Endothelial cell of umbilical vein (primary cell): ENCODE measurements at regions not wholly inside any gene's neighbourhood (a gene's known extent, or its start where the extent isn't known, plus 50 kb on each side); places are given as distances from the start of the nearest gene placed in this dataset.

Experiments used
- BruUV-seq: library from RNA; stranded (reverse); fragments of 400-500 nt; replicated peaks from 2 replicates; lab custom pipeline; 2021; lab: Mats Ljungman, UMichigan
- CTCF ChIA-PET: fragments of 300-600, 350-600 bp; sonication (Branson Sonifier 250); formaldehyde crosslinking; loops from one replicate; lab custom pipeline; 2021; ENCODE audit warnings: antibody characterized with exemption, inconsistent platforms; lab: Charles Lee
- POLR2A ChIA-PET: fragments of 300-600, 350-600 bp; sonication (Branson Sonifier 250); formaldehyde crosslinking; loops from one replicate; lab custom pipeline; 2021; ENCODE audit warnings: antibody characterized with exemption, inconsistent platforms; lab: Charles Lee
- DNase-seq: peaks from one replicate; pipeline ENCODE4 v3.0.0-alpha.2; 2011; ENCODE audit warnings: low read depth, low spot score
- FAIRE-seq: peaks from 2 replicates; lab custom pipeline; 2011; peaks lifted over from hg19 to GRCh38; lab: Jason Lieb, UNC
- H2AFZ ChIP-seq: 2 replicates; pipeline ENCODE4 v1.6.0; 2012; ENCODE audit warnings: low read depth, low read length, control low read depth, inconsistent platforms
- H3K27ac ChIP-seq: 2 replicates; pipeline ENCODE4 v1.5.1; 2011; ENCODE audit warnings: low read depth, mild to moderate bottlenecking, control low read depth, low read length, moderate library complexity; ENCODE audit not compliant: insufficient read depth
- H3K27me3 ChIP-seq, 2 experiments: 2 replicates each; pipeline versions ENCODE4 v1.6.0 to v1.6.1; 2011; ENCODE audit warnings: low read length in 2 of 2, mixed read lengths in 1 of 2; ENCODE audit not compliant: control insufficient read depth in 2 of 2, insufficient read depth in 2 of 2
- H3K36me3 ChIP-seq, 2 experiments: 2 replicates in 1 of 2; 3 replicates in 1 of 2; pipeline ENCODE4 v1.5.1; 2011; ENCODE audit warnings: low read length in 2 of 2, mild to moderate bottlenecking in 1 of 2, moderate library complexity in 1 of 2; ENCODE audit not compliant: control insufficient read depth in 2 of 2, insufficient read depth in 2 of 2; ENCODE audit errors: extremely low read depth in 1 of 2
- H3K4me1 ChIP-seq: 3 replicates; pipeline ENCODE4 v1.5.1; 2011; ENCODE audit warnings: mild to moderate bottlenecking, low read length; ENCODE audit not compliant: control insufficient read depth, insufficient read depth; ENCODE audit errors: extremely low read depth
- H3K4me2 ChIP-seq: 2 replicates; pipeline ENCODE4 v1.6.1; 2011; ENCODE audit warnings: low read length, control low read depth, mixed read lengths; ENCODE audit not compliant: insufficient read depth
- H3K4me3 ChIP-seq, 3 experiments: fragments of 200-600 bp in 1 of 3; sonication (generic), shearing (Covaris generic) in 1 of 3; replicated peaks in 1 of 3; 2 replicates each; pipeline ENCODE4 v1.5.1; 2011 to 2016; ENCODE audit warnings: control low read depth in 3 of 3, low read length in 3 of 3, mild to moderate bottlenecking in 2 of 3, inconsistent platforms in 1 of 3, low read depth in 1 of 3, moderate library complexity in 1 of 3; ENCODE audit not compliant: insufficient read depth in 1 of 3
- H3K79me2 ChIP-seq: 2 replicates; pipeline ENCODE4 v1.6.0; 2012; ENCODE audit warnings: low read length, inconsistent platforms; ENCODE audit not compliant: control insufficient read depth, insufficient read depth
- H3K9ac ChIP-seq: replicated peaks from 2 replicates; pipeline ENCODE3; 2011; ENCODE audit warnings: low read length, control low read depth; ENCODE audit not compliant: insufficient read depth; ENCODE audit errors: extremely low read depth
- H3K9me1 ChIP-seq: replicated peaks from 3 replicates; pipeline ENCODE4 v1.6.0; 2011; ENCODE audit warnings: mild to moderate bottlenecking, low read length; ENCODE audit not compliant: control insufficient read depth, insufficient read depth; ENCODE audit errors: extremely low read depth
- H3K9me3 ChIP-seq: replicated peaks from 2 replicates; pipeline ENCODE4 v1.5.1; 2012; ENCODE audit warnings: low read length, inconsistent platforms; ENCODE audit not compliant: control insufficient read depth, insufficient read depth
- H4K20me1 ChIP-seq: replicated peaks from 2 replicates; pipeline ENCODE3; 2011; ENCODE audit warnings: mild to moderate bottlenecking, low read length; ENCODE audit not compliant: control insufficient read depth, insufficient read depth; ENCODE audit errors: extremely low read depth
- EZH2 ChIP-seq: IDR thresholded peaks from 2 replicates; pipeline ENCODE4 v1.6.1; 2012; ENCODE audit warnings: borderline replicate concordance, low read depth, mild to moderate bottlenecking, moderate library complexity, low read length, inconsistent platforms; ENCODE audit not compliant: severe bottlenecking
- FOS ChIP-seq: IDR thresholded peaks from 2 replicates; pipeline ENCODE4 v1.6.1; 2011; ENCODE audit warnings: mild to moderate bottlenecking, low read length, moderate library complexity, borderline replicate concordance; ENCODE audit not compliant: insufficient read depth
- GATA2 ChIP-seq: IDR thresholded peaks from 2 replicates; pipeline ENCODE4 v1.7.0; 2011; ENCODE audit warnings: low read depth, mild to moderate bottlenecking, moderate library complexity, mixed read lengths, low read length; ENCODE audit not compliant: insufficient read length, insufficient read depth
- JUN ChIP-seq: IDR thresholded peaks from 2 replicates; pipeline ENCODE4 v1.6.1; 2011; ENCODE audit warnings: borderline replicate concordance, low read depth; ENCODE audit not compliant: insufficient read length, insufficient read depth
- MYC ChIP-seq: IDR thresholded peaks from one replicate; pipeline ENCODE4 v1.6.1; 2011; ENCODE audit warnings: mild to moderate bottlenecking, low read depth, low read length
- POLR2A ChIP-seq: IDR thresholded peaks from 2 replicates; pipeline ENCODE4 v1.6.1; 2012; ENCODE audit warnings: low read depth, mild to moderate bottlenecking, control low read depth, low read length
- POLR2AphosphoS5 ChIP-seq: IDR thresholded peaks from 2 replicates; pipeline ENCODE4 v1.6.1; 2012; ENCODE audit warnings: low read depth, mild to moderate bottlenecking, control low read depth, low read length, moderate library complexity; ENCODE audit not compliant: insufficient read depth
- dilution Hi-C: fragments of 300-500 bp; cut with MboI; formaldehyde crosslinking; loops from one replicate; pipeline ENCODE4 v1.15.0; 2019; ENCODE audit warnings: low sequenced_read_pairs; ENCODE audit not compliant: extremely low pct_ligation_motif_present
- intact Hi-C: fragments of 100-400 bp; cut with micrococcal nuclease; formaldehyde crosslinking; loops from one replicate; pipeline ENCODE4 v1.10.0; 2022
- TF ChIP-seq, protein P1 (sequence below): IDR thresholded peaks from 2 replicates; pipeline ENCODE4 v1.6.1; 2011; ENCODE audit not compliant: insufficient read depth, insufficient read length
- TF ChIP-seq, protein P2 (sequence below), 2 donors: IDR thresholded peaks; 1 replicate in 1 of 2; 2 replicates in 1 of 2; pipeline ENCODE4 v1.5.1; 2011; ENCODE audit warnings: low read length in 2 of 2, mild to moderate bottlenecking in 2 of 2, moderate library complexity in 2 of 2, control low read depth in 1 of 2, inconsistent platforms in 1 of 2, low read depth in 1 of 2; ENCODE audit not compliant: insufficient read depth in 1 of 2; ENCODE audit errors: extremely low read depth in 1 of 2

DNA sequence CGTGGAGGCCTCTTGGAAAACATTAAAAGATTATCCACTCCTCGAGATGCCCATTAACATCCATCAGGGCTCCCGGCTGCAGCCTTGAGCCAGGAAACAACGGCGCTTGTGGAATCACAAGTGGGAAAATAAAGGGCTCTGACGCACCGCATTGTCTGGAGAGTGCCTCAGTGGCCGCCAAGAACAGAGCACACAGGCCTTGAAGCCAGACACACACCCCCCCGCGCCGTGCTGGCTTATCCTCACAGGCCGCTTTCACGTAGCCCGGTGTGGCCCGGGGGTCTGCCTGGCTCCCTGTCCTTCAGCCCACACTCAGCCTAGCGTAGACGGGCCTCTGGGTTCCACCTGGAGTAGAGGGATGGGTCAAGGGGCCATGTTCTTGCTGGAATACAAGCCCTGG, 1020.5 kb downstream of the BRD1 start:
- FAIRE-seq: no peak
- Histone ChIP-seq H3K9me3 (peaks cover 11% of the 10 kb centered on the region), H3K4me2 (no peak overlapping the region), H3K4me3 (no peak overlapping the region), H4K20me1 (no peaks in the 10 kb centered on the region), H3K79me2 (no peaks in the 10 kb centered on the region), H3K9ac (no peak overlapping the region), H3K27ac (no peak overlapping the region), H3K4me1 (no peaks in the 10 kb centered on the region), H3K36me3 (no peaks in the 10 kb centered on the region), H3K9me1 (no peaks in the 10 kb centered on the region), H2AFZ (no peak overlapping the region), H3K27me3 (no peaks in the 10 kb centered on the region)
- CTCF ChIA-PET: no interaction called here
- POLR2A ChIA-PET: no interaction called here
- BruUV-seq: no TSS peak
- TF ChIP-seq EZH2 (no peak), JUN (no peak), MYC (no peak), POLR2A (no peak), FOS (no peak), POLR2AphosphoS5 (no peak), GATA2 (no peak)
- TF ChIP-seq, protein P1, sequence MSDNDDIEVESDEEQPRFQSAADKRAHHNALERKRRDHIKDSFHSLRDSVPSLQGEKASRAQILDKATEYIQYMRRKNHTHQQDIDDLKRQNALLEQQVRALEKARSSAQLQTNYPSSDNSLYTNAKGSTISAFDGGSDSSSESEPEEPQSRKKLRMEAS: no peak
- TF ChIP-seq, protein P2, sequence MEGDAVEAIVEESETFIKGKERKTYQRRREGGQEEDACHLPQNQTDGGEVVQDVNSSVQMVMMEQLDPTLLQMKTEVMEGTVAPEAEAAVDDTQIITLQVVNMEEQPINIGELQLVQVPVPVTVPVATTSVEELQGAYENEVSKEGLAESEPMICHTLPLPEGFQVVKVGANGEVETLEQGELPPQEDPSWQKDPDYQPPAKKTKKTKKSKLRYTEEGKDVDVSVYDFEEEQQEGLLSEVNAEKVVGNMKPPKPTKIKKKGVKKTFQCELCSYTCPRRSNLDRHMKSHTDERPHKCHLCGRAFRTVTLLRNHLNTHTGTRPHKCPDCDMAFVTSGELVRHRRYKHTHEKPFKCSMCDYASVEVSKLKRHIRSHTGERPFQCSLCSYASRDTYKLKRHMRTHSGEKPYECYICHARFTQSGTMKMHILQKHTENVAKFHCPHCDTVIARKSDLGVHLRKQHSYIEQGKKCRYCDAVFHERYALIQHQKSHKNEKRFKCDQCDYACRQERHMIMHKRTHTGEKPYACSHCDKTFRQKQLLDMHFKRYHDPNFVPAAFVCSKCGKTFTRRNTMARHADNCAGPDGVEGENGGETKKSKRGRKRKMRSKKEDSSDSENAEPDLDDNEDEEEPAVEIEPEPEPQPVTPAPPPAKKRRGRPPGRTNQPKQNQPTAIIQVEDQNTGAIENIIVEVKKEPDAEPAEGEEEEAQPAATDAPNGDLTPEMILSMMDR (IDR thresholded peaks at IDR 0.05; ENCODE audit: extremely low read depth in 1 of 2, insufficient read depth in 1 of 2, low read depth in 1 of 2, low read length in 2 of 2): no peak
- dilution Hi-C loops (no loop called here), intact Hi-C loops (no loop called here)
- no peak for DNase-seq
